Astrocyte of the cerebellum (primary cell): ENCODE measurements at regions not wholly inside any gene's neighbourhood (a gene's known extent, or its start where the extent isn't known, plus 50 kb on each side); places are given as distances from the start of the nearest gene placed in this dataset.

Experiments
- DNase-seq: peaks from one replicate; pipeline ENCODE4 v3.0.0-alpha.2; 2011; ENCODE audit warnings: low read depth
- H3K4me3 ChIP-seq: 2 replicates; pipeline ENCODE4 v1.5.1; 2011; ENCODE audit warnings: mild to moderate bottlenecking, low read depth, low read length, moderate library complexity
- in situ Hi-C: cut with HindIII; loops from 2 replicates; pipeline ENCODE4 v1.10.0; 2017; ENCODE audit warnings: low sequenced_read_pairs
- TF ChIP-seq, protein P1 (sequence below): IDR thresholded peaks from 2 replicates; pipeline ENCODE4 v1.5.1; 2012; ENCODE audit warnings: low read length, low read depth, moderate library complexity, mild to moderate bottlenecking; ENCODE audit errors: missing control alignments

DNA sequence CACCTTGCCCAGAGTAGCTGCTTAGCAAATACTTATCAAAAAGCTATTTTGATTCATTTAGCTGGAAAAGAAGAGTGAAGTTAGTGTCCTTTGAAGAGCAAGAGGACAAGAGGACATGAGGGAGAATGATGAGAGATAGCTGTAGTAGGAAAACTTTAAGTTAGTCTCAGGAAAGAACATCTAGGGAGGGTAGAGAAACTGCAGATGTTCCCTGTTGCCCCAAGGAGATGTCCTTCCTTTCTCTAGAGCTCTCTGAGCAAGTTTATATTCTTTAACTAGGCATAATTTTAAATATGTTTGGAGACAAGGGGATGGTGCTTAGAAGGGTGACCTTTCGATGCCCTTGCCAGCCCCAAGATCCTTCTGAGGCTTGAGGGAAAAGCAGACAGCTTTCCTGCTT lies 529.1 kb upstream of the TBX3 start:
- TF ChIP-seq, protein P1, sequence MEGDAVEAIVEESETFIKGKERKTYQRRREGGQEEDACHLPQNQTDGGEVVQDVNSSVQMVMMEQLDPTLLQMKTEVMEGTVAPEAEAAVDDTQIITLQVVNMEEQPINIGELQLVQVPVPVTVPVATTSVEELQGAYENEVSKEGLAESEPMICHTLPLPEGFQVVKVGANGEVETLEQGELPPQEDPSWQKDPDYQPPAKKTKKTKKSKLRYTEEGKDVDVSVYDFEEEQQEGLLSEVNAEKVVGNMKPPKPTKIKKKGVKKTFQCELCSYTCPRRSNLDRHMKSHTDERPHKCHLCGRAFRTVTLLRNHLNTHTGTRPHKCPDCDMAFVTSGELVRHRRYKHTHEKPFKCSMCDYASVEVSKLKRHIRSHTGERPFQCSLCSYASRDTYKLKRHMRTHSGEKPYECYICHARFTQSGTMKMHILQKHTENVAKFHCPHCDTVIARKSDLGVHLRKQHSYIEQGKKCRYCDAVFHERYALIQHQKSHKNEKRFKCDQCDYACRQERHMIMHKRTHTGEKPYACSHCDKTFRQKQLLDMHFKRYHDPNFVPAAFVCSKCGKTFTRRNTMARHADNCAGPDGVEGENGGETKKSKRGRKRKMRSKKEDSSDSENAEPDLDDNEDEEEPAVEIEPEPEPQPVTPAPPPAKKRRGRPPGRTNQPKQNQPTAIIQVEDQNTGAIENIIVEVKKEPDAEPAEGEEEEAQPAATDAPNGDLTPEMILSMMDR: no peak
- no peak for DNase-seq
- in situ Hi-C loops: no loop called here
- H3K4me3 ChIP-seq: no peak overlapping the region

DNA sequence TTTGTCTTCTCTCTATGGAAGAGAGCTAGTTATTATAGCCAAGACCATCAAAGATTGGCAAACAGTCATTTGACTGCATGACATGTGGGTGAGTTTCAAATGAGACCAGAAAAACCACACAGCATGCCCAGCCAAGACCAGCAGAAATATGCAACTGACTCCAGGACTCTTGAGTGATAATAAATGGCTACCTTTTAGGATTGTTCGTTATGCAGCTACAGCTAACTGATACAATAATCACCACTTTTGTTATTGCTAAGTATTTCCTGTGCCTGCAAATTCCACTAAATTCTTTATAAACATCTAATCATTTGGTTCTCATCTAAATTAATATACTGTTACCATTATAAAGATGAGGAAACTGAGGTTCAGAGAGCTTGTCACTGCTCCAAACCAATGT lies 528.4 kb upstream of the TBX3 start:
- DNase-seq: no peak
- no peak overlapping the region for H3K4me3 ChIP-seq
- TF ChIP-seq, protein P1: no peak
- in situ Hi-C loops: no loop called here

DNA sequence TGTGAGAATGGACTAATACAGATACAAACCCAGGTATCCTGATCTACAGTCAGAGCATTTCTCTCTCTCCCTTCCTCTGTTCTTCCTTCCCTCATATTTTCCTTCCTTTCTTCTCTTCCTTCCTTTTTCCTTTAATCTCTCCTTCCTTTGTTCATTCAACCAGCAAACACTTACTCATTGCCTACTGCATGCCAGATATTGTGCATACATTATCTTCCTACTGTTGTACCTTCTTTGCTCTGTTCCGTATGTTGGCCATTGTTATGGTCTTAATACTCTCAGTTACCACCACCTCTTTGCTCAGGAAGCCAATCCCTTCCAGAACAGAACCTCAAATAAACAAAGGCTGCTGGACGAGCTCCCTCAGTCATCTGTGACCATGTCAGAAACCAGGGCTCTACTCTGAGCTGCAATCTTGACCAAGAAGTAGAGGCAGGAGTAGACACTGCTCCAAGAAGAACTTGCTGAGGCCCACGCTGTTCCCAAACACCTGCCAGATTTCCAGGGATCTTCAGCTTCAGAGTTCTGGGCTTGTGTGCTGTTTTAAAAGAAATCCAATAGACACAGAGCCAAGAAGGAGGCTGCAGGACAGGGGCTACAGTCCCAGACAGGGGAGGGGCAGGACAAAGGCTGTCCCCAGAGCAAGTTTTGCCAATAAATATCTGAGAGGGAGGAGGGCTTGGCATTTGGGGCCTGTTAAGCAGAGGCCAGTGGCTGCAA lies 526.7 kb upstream of the TBX3 start:
- DNase-seq: no peak
- TF ChIP-seq, protein P1: no peak
- in situ Hi-C loops: no loop called here
- no peak overlapping the region for H3K4me3 ChIP-seq

DNA sequence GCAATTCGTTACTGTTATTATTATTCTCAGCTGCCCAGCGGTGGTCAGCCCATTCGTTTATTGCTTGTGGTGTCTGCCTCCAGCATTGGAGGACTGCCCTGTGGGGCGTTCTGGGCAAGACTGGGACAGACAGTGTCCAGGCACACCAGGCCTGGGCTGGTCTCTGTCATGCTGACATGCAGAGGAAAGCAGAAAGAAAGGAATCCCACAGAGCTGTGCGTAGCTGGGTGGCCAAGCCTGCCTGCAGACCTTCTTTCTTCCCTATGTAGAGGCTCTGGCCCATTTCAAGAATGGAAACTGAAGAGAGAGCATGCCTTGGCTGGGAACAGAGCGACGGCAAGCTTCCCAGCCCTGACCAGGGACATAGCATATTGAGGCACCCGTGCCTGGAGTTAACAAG lies 525.3 kb upstream of the TBX3 start:
- TF ChIP-seq, protein P1: no peak
- DNase-seq: no peak
- no peak overlapping the region for H3K4me3 ChIP-seq
- in situ Hi-C loops: no loop called here

DNA sequence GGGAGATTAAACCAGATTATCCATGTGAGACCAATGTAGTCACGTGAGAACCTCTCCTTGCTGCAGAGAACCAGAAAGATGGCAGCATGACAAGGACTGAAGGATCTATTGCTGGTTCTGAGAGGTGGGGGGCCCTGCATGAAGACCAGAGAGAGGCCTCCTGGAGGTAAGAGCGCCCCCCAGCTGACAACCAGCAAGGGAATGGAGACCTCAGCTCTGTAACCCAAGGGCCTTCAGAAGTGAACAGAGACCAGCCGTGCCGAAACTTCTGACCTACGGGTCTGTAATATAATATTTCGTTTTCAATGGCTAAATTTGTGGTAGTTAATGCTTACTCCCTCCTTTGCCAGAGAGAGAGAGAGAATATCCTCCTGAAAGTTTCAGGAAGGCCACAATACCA lies 524.1 kb upstream of the TBX3 start:
- H3K4me3 ChIP-seq: no peak overlapping the region
- DNase-seq: no peak
- TF ChIP-seq, protein P1: no peak
- in situ Hi-C loops: no loop called here

DNA sequence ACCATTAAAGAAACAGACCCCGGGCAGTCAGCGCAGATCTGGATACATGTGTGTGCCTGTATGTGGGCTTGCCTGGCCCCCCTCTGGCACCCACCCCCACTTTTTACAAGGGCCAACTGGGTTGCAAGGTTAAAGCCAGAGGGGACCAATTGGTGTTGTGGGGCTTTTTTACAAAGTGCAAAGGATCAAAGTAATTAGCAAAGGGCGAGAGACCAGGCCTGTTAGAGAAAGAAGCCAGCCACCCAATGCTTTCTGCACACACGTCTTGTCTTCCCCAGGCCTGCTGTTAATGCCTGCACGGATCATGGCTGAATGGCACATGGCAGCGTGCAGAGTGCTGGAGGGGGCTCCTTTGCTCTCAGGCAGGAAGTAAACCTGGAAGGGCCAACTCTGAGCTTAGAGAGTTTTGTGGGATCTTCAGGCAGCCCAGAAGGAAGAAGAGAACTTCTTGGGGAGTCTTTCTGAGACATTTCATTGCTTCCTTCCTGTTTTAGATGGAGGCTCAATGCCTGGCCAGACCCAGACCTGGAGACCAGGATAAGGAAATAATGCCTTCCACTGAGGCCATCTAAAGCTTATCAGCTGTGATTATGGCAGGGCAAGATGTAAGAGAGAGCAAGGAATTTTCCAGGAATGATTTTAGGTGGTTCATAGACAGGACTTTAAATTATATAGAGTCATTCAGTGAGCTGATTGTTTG lies 523.4 kb upstream of the TBX3 start:
- no peak overlapping the region for H3K4me3 ChIP-seq
- no peak for DNase-seq
- in situ Hi-C loops: no loop called here
- TF ChIP-seq, protein P1: no peak
